ENCODE measurements at regions not wholly inside any gene's neighbourhood (a gene's known extent, or its start where the extent isn't known, plus 50 kb on each side); places are given as distances from the start of the nearest gene placed in this dataset.
"Not testable (repeated sequence)": the region's sequence is repeated elsewhere in the genome, so short reads cannot be mapped to it uniquely, and the experiment has no call there.

DNA sequence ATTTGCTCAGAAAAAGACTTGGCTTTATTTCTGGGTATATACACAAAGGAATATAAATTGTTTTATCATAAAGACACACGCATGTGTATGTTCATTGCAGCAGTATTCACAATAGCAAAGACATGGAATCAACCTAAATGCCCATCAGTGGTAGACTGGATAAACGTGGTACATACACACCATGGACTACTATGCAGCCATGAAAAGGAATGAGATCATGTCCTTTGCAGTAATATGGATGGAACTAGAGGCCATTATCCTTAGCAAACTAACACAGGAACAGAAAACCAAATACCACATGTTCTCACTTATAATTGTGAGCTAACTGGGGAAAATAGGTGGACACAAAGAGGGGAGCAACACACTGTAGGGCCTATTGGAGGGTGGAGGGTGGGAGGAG lies 182.0 kb upstream of the POGK start:
- TF ChIP-seq, protein P1, sequence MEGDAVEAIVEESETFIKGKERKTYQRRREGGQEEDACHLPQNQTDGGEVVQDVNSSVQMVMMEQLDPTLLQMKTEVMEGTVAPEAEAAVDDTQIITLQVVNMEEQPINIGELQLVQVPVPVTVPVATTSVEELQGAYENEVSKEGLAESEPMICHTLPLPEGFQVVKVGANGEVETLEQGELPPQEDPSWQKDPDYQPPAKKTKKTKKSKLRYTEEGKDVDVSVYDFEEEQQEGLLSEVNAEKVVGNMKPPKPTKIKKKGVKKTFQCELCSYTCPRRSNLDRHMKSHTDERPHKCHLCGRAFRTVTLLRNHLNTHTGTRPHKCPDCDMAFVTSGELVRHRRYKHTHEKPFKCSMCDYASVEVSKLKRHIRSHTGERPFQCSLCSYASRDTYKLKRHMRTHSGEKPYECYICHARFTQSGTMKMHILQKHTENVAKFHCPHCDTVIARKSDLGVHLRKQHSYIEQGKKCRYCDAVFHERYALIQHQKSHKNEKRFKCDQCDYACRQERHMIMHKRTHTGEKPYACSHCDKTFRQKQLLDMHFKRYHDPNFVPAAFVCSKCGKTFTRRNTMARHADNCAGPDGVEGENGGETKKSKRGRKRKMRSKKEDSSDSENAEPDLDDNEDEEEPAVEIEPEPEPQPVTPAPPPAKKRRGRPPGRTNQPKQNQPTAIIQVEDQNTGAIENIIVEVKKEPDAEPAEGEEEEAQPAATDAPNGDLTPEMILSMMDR (IDR thresholded peaks at IDR 0.05 in 4 of 5, conservative IDR thresholded peaks at IDR 0.05 in 1 of 5), result not testable (repeated sequence)
- not testable (repeated sequence) for TF ChIP-seq POLR2A (IDR thresholded peaks at IDR 0.05)

All from gastrocnemius medialis (tissue), 4 donors.